Naive B cell (primary cell): ENCODE measurements at regions not wholly inside any gene's neighbourhood (a gene's known extent, or its start where the extent isn't known, plus 50 kb on each side); places are given as distances from the start of the nearest gene placed in this dataset.
"Not testable (repeated sequence)": the region's sequence is repeated elsewhere in the genome, so short reads cannot be mapped to it uniquely, and the experiment has no call there.

Experiments used
- ATAC-seq, 2 donors: fragments of 150-1000 bp; cut with Tn5 transposase; 2 replicates each; pipeline ENCODE4 v1.10.0; 2021; ENCODE audit warnings: low read depth in 2 of 2, mild to moderate bottlenecking in 2 of 2, moderate library complexity in 2 of 2
- DNase-seq: peaks from one replicate; pipeline ENCODE4 v3.0.0; 2022
- H3K27ac Mint-ChIP-seq, 6 donors: one replicate each; pipeline ENCODE4 v1.8.0; 2020 to 2022; ENCODE audit warnings: mild to moderate bottlenecking in 6 of 6, mixed read lengths in 6 of 6, moderate library complexity in 5 of 6, inconsistent platforms in 2 of 6
- H3K27me3 Mint-ChIP-seq, 3 donors: one replicate each; pipeline ENCODE4 v1.8.0; 2021 to 2022; ENCODE audit warnings: mixed read lengths in 3 of 3, mild to moderate bottlenecking in 1 of 3
- H3K36me3 Mint-ChIP-seq, 2 donors: one replicate each; pipeline ENCODE4 v1.8.0; 2020 to 2022; ENCODE audit warnings: mixed read lengths in 2 of 2, inconsistent platforms in 1 of 2, mild to moderate bottlenecking in 1 of 2
- H3K4me1 Mint-ChIP-seq, 3 donors: one replicate each; pipeline ENCODE4 v1.8.0; 2020 to 2022; ENCODE audit warnings: mixed read lengths in 3 of 3, inconsistent platforms in 1 of 3, mild to moderate bottlenecking in 1 of 3, moderate library complexity in 1 of 3
- H3K4me3 Mint-ChIP-seq, 8 donors: one replicate each; pipeline ENCODE4 v1.8.0; 2020 to 2022; ENCODE audit warnings: mild to moderate bottlenecking in 8 of 8, mixed read lengths in 8 of 8, moderate library complexity in 8 of 8, inconsistent platforms in 2 of 8
- H3K9me3 Mint-ChIP-seq, 7 donors: one replicate each; pipeline ENCODE4 v1.8.0; 2020 to 2022; ENCODE audit warnings: mixed read lengths in 7 of 7, mild to moderate bottlenecking in 5 of 7, inconsistent platforms in 2 of 7, moderate library complexity in 1 of 7

DNA sequence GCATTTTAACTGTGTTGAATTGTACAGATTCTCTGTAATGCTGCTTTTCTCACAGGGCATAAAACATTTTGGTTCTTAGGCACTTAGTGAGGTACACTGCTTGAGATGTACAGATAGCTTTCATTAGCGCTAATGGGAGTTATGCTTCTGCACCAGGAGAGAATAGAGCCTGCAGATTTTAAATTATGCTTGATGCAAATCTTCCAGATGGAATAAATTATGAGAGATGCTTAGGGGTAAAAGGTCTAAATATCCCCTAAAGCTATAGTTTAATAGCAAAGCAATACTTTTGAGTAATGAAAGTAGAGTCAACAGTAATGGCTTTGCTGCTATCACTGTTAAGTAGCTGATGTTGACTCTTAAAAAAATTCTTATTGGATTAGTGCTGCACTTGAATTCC is 248.9 kb downstream of the S1PR1 start:
- DNase-seq (no peak), ATAC-seq (no peak)
- Mint-ChIP-seq H3K36me3 (no peaks in the 10 kb centered on the region), H3K27me3 (peaks cover 21 to 32% (median 23%) of the 10 kb centered on the region in 3 donors), H3K27ac (no peak overlapping the region), H3K9me3 (peaks cover under 1 to 20% (median 13%) of the 10 kb centered on the region in 7 donors), H3K4me3 (no peak overlapping the region), H3K4me1 (no peaks in the 10 kb centered on the region)

DNA sequence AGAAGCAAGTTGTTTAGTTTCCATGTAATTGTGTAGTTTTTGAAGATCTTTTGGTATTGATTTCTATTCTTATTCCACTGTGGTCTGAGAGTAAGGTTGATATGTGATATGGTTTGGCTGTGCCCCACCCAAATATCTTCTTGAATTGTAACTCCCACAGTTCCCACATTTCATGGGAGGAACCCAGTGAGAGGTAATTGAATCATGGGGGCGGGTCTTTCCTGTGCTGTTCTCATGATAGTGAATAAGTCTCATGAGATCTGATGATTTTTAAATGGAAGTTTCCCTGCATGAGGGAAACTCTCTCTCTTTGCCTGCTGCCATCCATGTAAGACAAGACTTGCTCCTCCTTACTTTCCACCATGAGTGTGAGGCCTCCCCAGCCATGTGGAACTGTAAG is 255.3 kb downstream of the S1PR1 start:
- not testable (repeated sequence) for H3K27ac Mint-ChIP-seq, H3K4me1 Mint-ChIP-seq, DNase-seq, H3K36me3 Mint-ChIP-seq, H3K4me3 Mint-ChIP-seq, ATAC-seq
- H3K27me3 Mint-ChIP-seq = peaks cover 17 to 35% (median 19%) of the 10 kb centered on the region in 3 donors
- peaks cover 6 to 32% (median 15%) of the 10 kb centered on the region in 7 donors for H3K9me3 Mint-ChIP-seq

DNA sequence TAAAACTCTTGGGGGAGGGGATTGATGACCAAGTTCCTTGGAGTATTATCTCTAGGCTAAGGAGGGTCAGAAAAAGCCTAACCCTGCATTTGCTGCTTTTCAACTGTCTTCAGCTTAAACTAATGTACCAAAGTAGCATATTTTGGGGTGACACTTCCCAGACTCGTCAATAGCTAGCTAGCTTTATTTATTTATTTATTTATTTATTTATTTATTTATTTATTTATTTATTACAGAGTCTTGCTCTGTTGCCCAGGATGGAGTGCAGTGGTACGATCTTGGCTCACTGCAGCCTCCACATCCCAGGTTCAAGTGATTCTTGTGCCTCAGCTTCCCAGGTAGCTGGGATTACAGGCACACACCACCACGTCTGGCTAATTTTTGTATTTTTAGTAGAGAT is 257.1 kb downstream of the S1PR1 start:
- H3K4me1 Mint-ChIP-seq, DNase-seq, H3K36me3 Mint-ChIP-seq, ATAC-seq, H3K4me3 Mint-ChIP-seq, H3K27ac Mint-ChIP-seq: not testable (repeated sequence)
- H3K9me3 Mint-ChIP-seq = peaks cover 6 to 30% (median 15%) of the 10 kb centered on the region in 7 donors
- H3K27me3 Mint-ChIP-seq = peaks cover 19 to 44% (median 28%) of the 10 kb centered on the region in 3 donors

- Mint-ChIP-seq H3K4me1 (no peaks in the 10 kb centered on the region), H3K4me3 (no peak overlapping the region), H3K27me3 (peaks cover 19 to 40% (median 26%) of the 10 kb centered on the region in 3 donors), H3K27ac (no peak overlapping the region), H3K9me3 (peaks cover 0 to 8% (median under 1%) of the 10 kb centered on the region in 7 donors), H3K36me3 (peaks cover 0 to under 1% of the 10 kb centered on the region in 2 donors)
- DNase-seq = no peak
- ATAC-seq = no peak
Observed at GRCh38 chr1:101496109-101496508, 259.3 kb downstream of the S1PR1 start.

- DNase-seq = no peak
- H3K4me3 Mint-ChIP-seq = no peak overlapping the region
- no peak overlapping the region for H3K27ac Mint-ChIP-seq
- no peaks in the 10 kb centered on the region for H3K4me1 Mint-ChIP-seq
- no peaks in the 10 kb centered on the region for H3K9me3 Mint-ChIP-seq
- no peak for ATAC-seq
- H3K36me3 Mint-ChIP-seq = no peaks in the 10 kb centered on the region
- peaks cover 9 to 26% (median 14%) of the 10 kb centered on the region in 3 donors for H3K27me3 Mint-ChIP-seq
Observed at GRCh38 chr1:101497881-101498559, 261.2 kb downstream of the S1PR1 start.

- peaks cover 0 to 17% (median 5%) of the 10 kb centered on the region in 3 donors for H3K27me3 Mint-ChIP-seq
- H3K27ac Mint-ChIP-seq, H3K4me3 Mint-ChIP-seq, H3K4me1 Mint-ChIP-seq, H3K9me3 Mint-ChIP-seq, H3K36me3 Mint-ChIP-seq, ATAC-seq, DNase-seq: not testable (repeated sequence)
Observed at GRCh38 chr1:101504106-101504505, 267.3 kb downstream of the S1PR1 start.

- not testable (repeated sequence) for H3K9me3 Mint-ChIP-seq, H3K4me1 Mint-ChIP-seq, H3K4me3 Mint-ChIP-seq, H3K36me3 Mint-ChIP-seq, DNase-seq, ATAC-seq, H3K27ac Mint-ChIP-seq
- H3K27me3 Mint-ChIP-seq = peaks cover 0 to 20% (median 0%) of the 10 kb centered on the region in 3 donors
Observed at GRCh38 chr1:101505240-101505639, 268.4 kb downstream of the S1PR1 start.

DNA sequence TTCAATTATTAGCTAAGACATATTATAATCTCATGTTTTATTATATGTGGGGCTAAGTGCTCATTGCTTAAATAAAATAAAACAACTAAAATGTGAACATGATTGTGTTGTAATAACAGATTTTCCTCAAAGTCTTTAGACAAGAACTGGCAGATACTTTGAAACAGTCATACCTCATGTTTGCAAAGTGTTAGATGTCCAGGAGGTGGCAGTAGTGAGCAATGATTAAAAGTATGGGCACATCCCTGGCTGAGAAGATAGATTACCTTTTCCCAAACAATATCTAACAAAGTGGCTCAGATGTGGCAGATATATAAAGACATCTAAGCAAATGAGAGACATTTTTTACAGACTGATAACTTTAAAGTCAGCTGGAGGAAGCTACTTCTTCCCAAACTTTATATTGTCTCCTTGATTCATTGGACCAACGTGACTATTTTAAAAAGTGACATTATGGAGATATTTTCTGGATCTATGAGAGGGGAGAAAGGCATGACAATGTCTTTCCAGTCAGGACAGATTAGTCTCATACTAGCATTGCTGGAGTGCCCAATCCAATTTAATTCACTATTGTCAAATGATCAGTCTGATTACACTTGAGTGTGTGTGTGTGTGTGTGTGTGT is 269.8 kb downstream of the S1PR1 start:
- DNase-seq (peak; percentile 30), ATAC-seq (peak; percentile 45 to 50)
- Mint-ChIP-seq H3K27me3 (peaks cover 0 to 12% (median 0%) of the 10 kb centered on the region in 3 donors), H3K4me3 (no peak overlapping the region), H3K36me3 (no peaks in the 10 kb centered on the region), H3K9me3 (no peaks in the 10 kb centered on the region), H3K27ac (no peak overlapping the region), H3K4me1 (no peaks in the 10 kb centered on the region)

DNA sequence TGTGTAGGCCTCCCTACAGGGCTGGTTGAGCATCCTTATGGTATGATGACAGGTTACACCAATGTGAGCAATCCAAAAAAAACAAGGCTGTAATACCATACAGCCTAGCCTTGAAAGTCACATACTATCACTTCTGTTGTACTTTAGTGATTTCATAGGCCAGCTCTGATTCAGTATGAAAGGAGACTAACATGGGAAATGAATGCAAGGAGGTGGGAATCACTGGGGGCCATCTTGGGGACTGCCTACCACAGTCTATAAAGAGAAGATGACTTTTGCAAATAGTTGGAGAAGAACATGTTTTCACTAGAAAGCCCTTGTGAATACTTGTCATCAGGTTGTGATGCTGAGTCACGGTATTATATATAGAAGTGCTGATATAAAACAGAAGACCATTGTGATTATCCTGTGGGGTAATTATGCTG is 270.7 kb downstream of the S1PR1 start:
- DNase-seq (no peak), ATAC-seq (no peak)
- Mint-ChIP-seq H3K4me3 (no peak overlapping the region), H3K27me3 (peaks cover 0 to 12% (median 0%) of the 10 kb centered on the region in 3 donors), H3K36me3 (no peaks in the 10 kb centered on the region), H3K4me1 (no peaks in the 10 kb centered on the region), H3K9me3 (no peaks in the 10 kb centered on the region), H3K27ac (peak overlapping the region in 1 of 6 donors; percentile 18)

GRCh38 chr1:101508913-101509312 is 272.1 kb downstream of the S1PR1 start:
- Mint-ChIP-seq H3K4me3 (no peak overlapping the region), H3K27me3 (peaks cover 0 to 12% (median 0%) of the 10 kb centered on the region in 3 donors), H3K4me1 (no peaks in the 10 kb centered on the region), H3K9me3 (no peaks in the 10 kb centered on the region), H3K36me3 (no peaks in the 10 kb centered on the region), H3K27ac (no peak overlapping the region)
- ATAC-seq (no peak), DNase-seq (no peak)

DNA sequence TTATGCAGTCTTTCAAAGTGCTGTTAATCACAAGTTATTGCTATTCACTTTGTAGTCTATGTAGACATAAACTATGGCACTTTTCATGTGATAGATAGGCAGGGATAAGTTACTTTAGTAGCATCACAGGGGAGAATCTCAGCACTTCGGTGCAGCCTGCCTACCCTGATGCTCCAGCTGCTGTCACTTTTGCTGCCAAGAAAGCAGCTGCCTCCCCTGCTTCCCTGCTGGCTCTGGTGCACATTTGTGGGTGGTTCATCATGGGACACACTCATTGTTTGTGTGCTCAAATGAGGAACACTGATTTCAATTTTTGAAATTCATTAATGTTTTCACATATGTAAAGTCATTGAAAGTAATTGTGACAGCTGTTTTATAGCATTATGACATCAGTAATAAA is 272.6 kb downstream of the S1PR1 start:
- Mint-ChIP-seq H3K9me3 (no peaks in the 10 kb centered on the region), H3K27ac (no peak overlapping the region), H3K4me1 (no peaks in the 10 kb centered on the region), H3K4me3 (no peak overlapping the region), H3K36me3 (no peaks in the 10 kb centered on the region), H3K27me3 (peaks cover 0 to 12% (median 0%) of the 10 kb centered on the region in 3 donors)
- ATAC-seq (no peak), DNase-seq (no peak)

DNA sequence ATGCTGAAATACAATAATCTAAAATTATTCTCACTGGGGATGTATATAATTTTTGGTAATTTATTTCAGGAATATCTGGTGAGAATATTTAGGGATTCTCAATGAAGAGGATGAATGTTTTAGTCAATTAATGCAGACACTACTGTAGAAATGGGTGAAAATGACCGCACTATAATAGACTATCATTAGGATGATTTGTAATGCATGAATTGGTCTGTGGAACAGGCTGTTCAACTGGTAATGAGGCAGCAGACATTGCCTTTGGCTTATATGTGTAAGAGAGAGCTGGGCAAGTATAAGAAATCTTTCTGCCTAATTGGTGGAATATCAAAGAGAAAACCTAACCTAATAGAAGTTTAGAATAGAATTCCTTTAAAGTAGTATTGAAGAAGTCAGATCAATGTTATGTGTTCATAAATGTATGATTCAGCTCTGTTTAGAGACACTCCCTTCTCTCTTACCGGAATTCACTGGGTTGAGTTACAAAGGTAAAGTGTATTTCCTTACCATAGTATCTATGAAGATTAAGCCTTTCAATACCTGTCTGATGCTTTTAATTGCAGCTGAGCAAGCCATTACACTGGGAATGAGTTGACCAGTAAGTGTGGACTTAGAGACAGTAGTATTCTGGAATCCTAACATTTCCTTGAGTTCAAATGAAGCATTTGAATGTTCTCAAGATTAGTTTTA is 274.5 kb downstream of the S1PR1 start:
- H3K27ac Mint-ChIP-seq = no peak overlapping the region
- H3K4me1 Mint-ChIP-seq = no peaks in the 10 kb centered on the region
- ATAC-seq = no peak
- no peak overlapping the region for H3K4me3 Mint-ChIP-seq
- peaks cover 0 to 25% (median 7%) of the 10 kb centered on the region in 3 donors for H3K27me3 Mint-ChIP-seq
- DNase-seq = no peak
- H3K36me3 Mint-ChIP-seq = peaks cover 0 to 9% of the 10 kb centered on the region in 2 donors
- peaks cover under 1 to 15% (median 6%) of the 10 kb centered on the region in 7 donors for H3K9me3 Mint-ChIP-seq

- ATAC-seq = peak; percentile 23 to 52
- peaks cover 6 to 38% (median 26%) of the 10 kb centered on the region in 7 donors for H3K9me3 Mint-ChIP-seq
- H3K4me1 Mint-ChIP-seq = peaks cover 4 to 7% (median 6%) of the 10 kb centered on the region in 3 donors
- H3K27ac Mint-ChIP-seq = peak overlapping the region in 1 of 6 donors; percentile 42
- no peak overlapping the region for H3K4me3 Mint-ChIP-seq
- peaks cover 4 to 27% (median 12%) of the 10 kb centered on the region in 3 donors for H3K27me3 Mint-ChIP-seq
- DNase-seq = peak; percentile 7
- peaks cover 4 to 19% of the 10 kb centered on the region in 2 donors for H3K36me3 Mint-ChIP-seq
Observed at GRCh38 chr1:101520302-101520701, 283.5 kb downstream of the S1PR1 start.
